Activated naive CD8-positive, alpha-beta T cell treated with anti-CD3 and anti-CD28 coated beads for 36 hours (primary cell): ENCODE measurements at regions not wholly inside any gene's neighbourhood (a gene's known extent, or its start where the extent isn't known, plus 50 kb on each side); places are given as distances from the start of the nearest gene placed in this dataset.
"Not testable (repeated sequence)": the region's sequence is repeated elsewhere in the genome, so short reads cannot be mapped to it uniquely, and the experiment has no call there.

Experiments used
- DNase-seq: peaks from one replicate; pipeline ENCODE4 v3.0.0; 2021
- H3K27ac Mint-ChIP-seq: one replicate; pipeline ENCODE4 v1.8.0; 2022; ENCODE audit warnings: mild to moderate bottlenecking, moderate library complexity, mixed read lengths
- H3K27me3 Mint-ChIP-seq: one replicate; pipeline ENCODE4 v1.8.0; 2022; ENCODE audit warnings: mild to moderate bottlenecking, mixed read lengths
- H3K36me3 Mint-ChIP-seq: one replicate; pipeline ENCODE4 v1.8.0; 2021; ENCODE audit warnings: mild to moderate bottlenecking, mixed read lengths
- H3K4me1 Mint-ChIP-seq: one replicate; pipeline ENCODE4 v1.8.0; 2021; ENCODE audit warnings: mixed read lengths
- H3K4me3 Mint-ChIP-seq: one replicate; pipeline ENCODE4 v1.8.0; 2022; ENCODE audit warnings: mild to moderate bottlenecking, moderate library complexity, mixed read lengths
- H3K9me3 Mint-ChIP-seq: one replicate; pipeline ENCODE4 v1.8.0; 2022; ENCODE audit warnings: mixed read lengths

- H3K36me3 Mint-ChIP-seq: no peaks in the 10 kb centered on the region
- H3K4me3 Mint-ChIP-seq: no peak overlapping the region
- peaks cover 3% of the 10 kb centered on the region for H3K27me3 Mint-ChIP-seq
- H3K27ac Mint-ChIP-seq: no peak overlapping the region
- H3K4me1 Mint-ChIP-seq: no peaks in the 10 kb centered on the region
- H3K9me3 Mint-ChIP-seq: no peaks in the 10 kb centered on the region
- DNase-seq: no peak
These were observed 209.0 kb upstream of the NT5E start for GRCh38 chr6:85240787-85241385.

- Mint-ChIP-seq H3K27ac (no peak overlapping the region), H3K36me3 (no peaks in the 10 kb centered on the region), H3K27me3 (peaks cover 3% of the 10 kb centered on the region), H3K9me3 (no peaks in the 10 kb centered on the region), H3K4me3 (no peak overlapping the region), H3K4me1 (no peaks in the 10 kb centered on the region)
- DNase-seq: no peak
These were observed 212.4 kb upstream of the NT5E start for GRCh38 chr6:85237478-85237877.

- Mint-ChIP-seq H3K4me3 (no peak overlapping the region), H3K27ac (no peak overlapping the region), H3K36me3 (no peaks in the 10 kb centered on the region), H3K27me3 (peaks cover 3% of the 10 kb centered on the region), H3K4me1 (no peaks in the 10 kb centered on the region), H3K9me3 (no peaks in the 10 kb centered on the region)
- no peak for DNase-seq
These were observed 213.2 kb upstream of the NT5E start for GRCh38 chr6:85236636-85237035.

GRCh38 chr6:85227345-85227744 lies 222.5 kb upstream of the NT5E start:
- not testable (repeated sequence) for DNase-seq, H3K4me1 Mint-ChIP-seq, H3K27ac Mint-ChIP-seq, H3K4me3 Mint-ChIP-seq, H3K27me3 Mint-ChIP-seq, H3K36me3 Mint-ChIP-seq
- H3K9me3 Mint-ChIP-seq: peaks cover 14% of the 10 kb centered on the region

GRCh38 chr6:85212794-85213193 lies 237.1 kb upstream of the NT5E start:
- H3K36me3 Mint-ChIP-seq, H3K4me1 Mint-ChIP-seq, H3K27me3 Mint-ChIP-seq, H3K4me3 Mint-ChIP-seq, DNase-seq, H3K27ac Mint-ChIP-seq: not testable (repeated sequence)
- peaks cover 31% of the 10 kb centered on the region for H3K9me3 Mint-ChIP-seq

GRCh38 chr6:85195243-85195642 lies 254.6 kb upstream of the NT5E start:
- H3K27ac Mint-ChIP-seq: no peak overlapping the region
- H3K9me3 Mint-ChIP-seq: no peaks in the 10 kb centered on the region
- H3K4me1 Mint-ChIP-seq: no peaks in the 10 kb centered on the region
- H3K36me3 Mint-ChIP-seq: no peaks in the 10 kb centered on the region
- no peaks in the 10 kb centered on the region for H3K27me3 Mint-ChIP-seq
- no peak overlapping the region for H3K4me3 Mint-ChIP-seq
- DNase-seq: no peak

GRCh38 chr6:85193339-85193738 lies 256.5 kb upstream of the NT5E start:
- H3K9me3 Mint-ChIP-seq: peaks cover 7% of the 10 kb centered on the region
- DNase-seq: no peak
- H3K27me3 Mint-ChIP-seq: no peaks in the 10 kb centered on the region
- no peaks in the 10 kb centered on the region for H3K36me3 Mint-ChIP-seq
- H3K4me3 Mint-ChIP-seq: no peak overlapping the region
- no peak overlapping the region for H3K27ac Mint-ChIP-seq
- H3K4me1 Mint-ChIP-seq: no peaks in the 10 kb centered on the region

GRCh38 chr6:85192596-85192995 lies 257.3 kb upstream of the NT5E start:
- no peak for DNase-seq
- Mint-ChIP-seq H3K27me3 (no peaks in the 10 kb centered on the region), H3K4me3 (no peak overlapping the region), H3K27ac (no peak overlapping the region), H3K9me3 (peaks cover 7% of the 10 kb centered on the region), H3K4me1 (no peaks in the 10 kb centered on the region), H3K36me3 (no peaks in the 10 kb centered on the region)

GRCh38 chr6:85192186-85192585 lies 257.7 kb upstream of the NT5E start:
- Mint-ChIP-seq H3K4me3 (no peak overlapping the region), H3K27me3 (peaks cover 3% of the 10 kb centered on the region), H3K4me1 (no peaks in the 10 kb centered on the region), H3K36me3 (no peaks in the 10 kb centered on the region), H3K9me3 (peaks cover 7% of the 10 kb centered on the region), H3K27ac (no peak overlapping the region)
- DNase-seq: no peak

GRCh38 chr6:85191656-85192055 lies 258.2 kb upstream of the NT5E start:
- no peak for DNase-seq
- no peaks in the 10 kb centered on the region for H3K36me3 Mint-ChIP-seq
- H3K4me3 Mint-ChIP-seq: no peak overlapping the region
- peaks cover 7% of the 10 kb centered on the region for H3K9me3 Mint-ChIP-seq
- no peak overlapping the region for H3K27ac Mint-ChIP-seq
- H3K27me3 Mint-ChIP-seq: peaks cover 4% of the 10 kb centered on the region
- no peaks in the 10 kb centered on the region for H3K4me1 Mint-ChIP-seq

- no peaks in the 10 kb centered on the region for H3K4me1 Mint-ChIP-seq
- no peak overlapping the region for H3K27ac Mint-ChIP-seq
- H3K36me3 Mint-ChIP-seq: no peaks in the 10 kb centered on the region
- no peak for DNase-seq
- H3K9me3 Mint-ChIP-seq: peaks cover 7% of the 10 kb centered on the region
- H3K4me3 Mint-ChIP-seq: no peak overlapping the region
- peaks cover 4% of the 10 kb centered on the region for H3K27me3 Mint-ChIP-seq
These were observed 263.2 kb upstream of the NT5E start for GRCh38 chr6:85186546-85187175.

- no peaks in the 10 kb centered on the region for H3K4me1 Mint-ChIP-seq
- H3K36me3 Mint-ChIP-seq: no peaks in the 10 kb centered on the region
- H3K4me3 Mint-ChIP-seq: no peak overlapping the region
- peaks cover 4% of the 10 kb centered on the region for H3K27me3 Mint-ChIP-seq
- H3K27ac Mint-ChIP-seq: no peak overlapping the region
- DNase-seq: no peak
- peaks cover 7% of the 10 kb centered on the region for H3K9me3 Mint-ChIP-seq
These were observed 263.9 kb upstream of the NT5E start for GRCh38 chr6:85185977-85186376.

- Mint-ChIP-seq H3K36me3 (no peaks in the 10 kb centered on the region), H3K9me3 (no peaks in the 10 kb centered on the region), H3K4me3 (no peak overlapping the region), H3K27me3 (peaks cover 7% of the 10 kb centered on the region), H3K27ac (no peak overlapping the region), H3K4me1 (no peaks in the 10 kb centered on the region)
- DNase-seq: no peak
These were observed 266.0 kb upstream of the NT5E start for GRCh38 chr6:85183841-85184240.

- DNase-seq: no peak
- Mint-ChIP-seq H3K36me3 (no peaks in the 10 kb centered on the region), H3K9me3 (peaks cover 6% of the 10 kb centered on the region), H3K4me3 (no peak overlapping the region), H3K27ac (no peak overlapping the region), H3K27me3 (no peaks in the 10 kb centered on the region), H3K4me1 (no peaks in the 10 kb centered on the region)
These were observed 277.2 kb upstream of the NT5E start for GRCh38 chr6:85172705-85173104.

GRCh38 chr6:85172161-85172560 lies 277.7 kb upstream of the NT5E start:
- Mint-ChIP-seq H3K36me3 (no peaks in the 10 kb centered on the region), H3K27ac (no peak overlapping the region), H3K27me3 (no peaks in the 10 kb centered on the region), H3K4me1 (no peaks in the 10 kb centered on the region), H3K4me3 (no peak overlapping the region), H3K9me3 (peaks cover 6% of the 10 kb centered on the region)
- DNase-seq: no peak

GRCh38 chr6:85169189-85169588 lies 280.7 kb upstream of the NT5E start:
- Mint-ChIP-seq H3K27ac (no peak overlapping the region), H3K4me3 (no peak overlapping the region), H3K9me3 (peaks cover 2% of the 10 kb centered on the region), H3K4me1 (no peaks in the 10 kb centered on the region), H3K36me3 (no peaks in the 10 kb centered on the region), H3K27me3 (no peaks in the 10 kb centered on the region)
- DNase-seq: no peak
